ENCODE measurements at regions not wholly inside any gene's neighbourhood (a gene's known extent, or its start where the extent isn't known, plus 50 kb on each side); places are given as distances from the start of the nearest gene placed in this dataset.

GRCh38 chr11:70871881-70872280 lies 380.5 kb downstream of the SHANK2 start:
- Histone ChIP-seq H3K27ac (no peak overlapping the region), H3K36me3 (no peaks in the 10 kb centered on the region), H3K27me3 (ENCODE audit: low read depth) (no peaks in the 10 kb centered on the region), H3K4me1 (no peaks in the 10 kb centered on the region), H3K4me3 (no peak overlapping the region), H3K9me3 (no peaks in the 10 kb centered on the region)
- no peak for DNase-seq
- no peak for TF ChIP-seq CTCF (IDR thresholded peaks at IDR 0.05)
- ATAC-seq = no peak
- intact Hi-C loops (cut with DNase I) = no loop called here

GRCh38 chr11:70872299-70872698 lies 380.1 kb downstream of the SHANK2 start:
- Histone ChIP-seq H3K4me3 (no peak overlapping the region), H3K9me3 (no peaks in the 10 kb centered on the region), H3K4me1 (no peaks in the 10 kb centered on the region), H3K27me3 (ENCODE audit: low read depth) (no peaks in the 10 kb centered on the region), H3K27ac (no peak overlapping the region), H3K36me3 (no peaks in the 10 kb centered on the region)
- TF ChIP-seq CTCF (IDR thresholded peaks at IDR 0.05) = no peak
- ATAC-seq (no peak), DNase-seq (no peak)
- intact Hi-C loops (cut with DNase I) = no loop called here

- Histone ChIP-seq H3K4me1 (no peaks in the 10 kb centered on the region), H3K36me3 (no peaks in the 10 kb centered on the region), H3K27me3 (ENCODE audit: low read depth) (no peaks in the 10 kb centered on the region), H3K4me3 (no peak overlapping the region), H3K27ac (no peak overlapping the region), H3K9me3 (no peaks in the 10 kb centered on the region)
- intact Hi-C loops (cut with DNase I) = no loop called here
- DNase-seq (no peak), ATAC-seq (no peak)
- no peak for TF ChIP-seq CTCF (IDR thresholded peaks at IDR 0.05)
Observed at GRCh38 chr11:70872955-70873735, 379.2 kb downstream of the SHANK2 start.

GRCh38 chr11:70873736-70874412 lies 378.5 kb downstream of the SHANK2 start:
- Histone ChIP-seq H3K4me1 (no peaks in the 10 kb centered on the region), H3K9me3 (no peaks in the 10 kb centered on the region), H3K27ac (no peak overlapping the region), H3K4me3 (no peak overlapping the region), H3K36me3 (no peaks in the 10 kb centered on the region), H3K27me3 (ENCODE audit: low read depth) (no peaks in the 10 kb centered on the region)
- no peak for TF ChIP-seq CTCF (IDR thresholded peaks at IDR 0.05)
- intact Hi-C loops (cut with DNase I) = no loop called here
- no peak for ATAC-seq
- DNase-seq = no peak

- no peak overlapping the region for H3K27ac ChIP-seq
- no peaks in the 10 kb centered on the region for H3K9me3 ChIP-seq
- no peaks in the 10 kb centered on the region for H3K27me3 ChIP-seq (ENCODE audit: low read depth)
- DNase-seq (no peak), ATAC-seq (peak; percentile 37 to 61)
- intact Hi-C loops (cut with DNase I) = no loop called here
- no peak for TF ChIP-seq CTCF (IDR thresholded peaks at IDR 0.05)
- no peaks in the 10 kb centered on the region for H3K4me1 ChIP-seq
- no peak overlapping the region for H3K4me3 ChIP-seq
- H3K36me3 ChIP-seq = no peaks in the 10 kb centered on the region
Observed at GRCh38 chr11:70876685-70877084, 375.7 kb downstream of the SHANK2 start.

All from lower lobe of right lung (tissue), 2 donors.